ENCODE measurements at regions not wholly inside any gene's neighbourhood (a gene's known extent, or its start where the extent isn't known, plus 50 kb on each side); places are given as distances from the start of the nearest gene placed in this dataset.
"Not testable (repeated sequence)": the region's sequence is repeated elsewhere in the genome, so short reads cannot be mapped to it uniquely, and the experiment has no call there.

- DNase-seq = not testable (repeated sequence)
Measured at GRCh38 chr16:15192813-15193212, 98.7 kb upstream of the RRN3 start.

GRCh38 chr16:15192197-15192596 lies 98.1 kb upstream of the RRN3 start:
- DNase-seq = not testable (repeated sequence)

- not testable (repeated sequence) for DNase-seq
Measured at GRCh38 chr16:15189478-15189877, 95.4 kb upstream of the RRN3 start.
